WTC11 (cell line): ENCODE measurements at regions not wholly inside any gene's neighbourhood (a gene's known extent, or its start where the extent isn't known, plus 50 kb on each side); places are given as distances from the start of the nearest gene placed in this dataset.

Experiments used
- CREB1 ChIP-seq: sonication (generic); formaldehyde crosslinking; IDR thresholded peaks from 2 replicates; pipeline ENCODE4 v1.8.0; 2023; ENCODE audit warnings: mild to moderate bottlenecking, missing genetic modification reagents
- ELF4 ChIP-seq: sonication (generic); formaldehyde crosslinking; IDR thresholded peaks from 2 replicates; pipeline ENCODE4 v1.8.1; 2022; ENCODE audit warnings: low read depth, mild to moderate bottlenecking, moderate library complexity, missing genetic modification reagents
- FOXJ3 ChIP-seq: sonication (generic); formaldehyde crosslinking; IDR thresholded peaks from 2 replicates; pipeline ENCODE4 v1.9.0; 2021; ENCODE audit warnings: missing genetic modification reagents, mild to moderate bottlenecking, borderline replicate concordance
- GRHL2 ChIP-seq: fragments of 250-450 bp; sonication (Bioruptor Pico); IDR thresholded peaks from 2 replicates; pipeline ENCODE4 v1.8.0; 2022; ENCODE audit warnings: mild to moderate bottlenecking, moderate library complexity; ENCODE audit not compliant: insufficient replicate concordance, severe bottlenecking
- KAT7 ChIP-seq: sonication (generic); formaldehyde crosslinking; IDR thresholded peaks from 2 replicates; pipeline ENCODE4 v1.8.1; 2023; ENCODE audit warnings: missing genetic modification reagents, mild to moderate bottlenecking, borderline replicate concordance
- NFYB ChIP-seq: sonication (generic); formaldehyde crosslinking; conservative IDR thresholded peaks from 2 replicates; pipeline ENCODE4 v1.8.0; 2022; ENCODE audit warnings: low read depth, missing genetic modification reagents
- TF ChIP-seq, protein P1 (sequence below): fragments of 200-600 bp; IDR thresholded peaks from 2 replicates; pipeline ENCODE4 v1.8.0; 2022; ENCODE audit warnings: antibody characterized with exemption
- TF ChIP-seq, protein P2 (sequence below): sonication (generic); formaldehyde crosslinking; IDR thresholded peaks from 2 replicates; pipeline ENCODE4 v1.8.0; 2022; ENCODE audit warnings: mild to moderate bottlenecking, missing genetic modification reagents
- TF ChIP-seq, protein P3 (sequence below): sonication (generic); formaldehyde crosslinking; IDR thresholded peaks from 2 replicates; pipeline ENCODE4 v1.8.1; 2022; ENCODE audit warnings: mild to moderate bottlenecking, moderate library complexity, missing genetic modification reagents
- TF ChIP-seq, protein P4 (sequence below): sonication (generic); formaldehyde crosslinking; IDR thresholded peaks from 2 replicates; pipeline ENCODE4 v1.8.0; 2022; ENCODE audit warnings: mild to moderate bottlenecking, missing genetic modification reagents
- TF ChIP-seq, protein P5 (sequence below): sonication (generic); formaldehyde crosslinking; IDR thresholded peaks from 2 replicates; pipeline ENCODE4 v1.8.1; 2023; ENCODE audit warnings: mild to moderate bottlenecking, missing genetic modification reagents, moderate library complexity
- TF ChIP-seq, protein P6 (sequence below): sonication (generic); formaldehyde crosslinking; IDR thresholded peaks from 2 replicates; pipeline ENCODE4 v1.8.1; 2023; ENCODE audit warnings: mild to moderate bottlenecking, missing genetic modification reagents, moderate library complexity
- TF ChIP-seq, protein P7 (sequence below): sonication (generic); formaldehyde crosslinking; IDR thresholded peaks from 2 replicates; pipeline ENCODE4 v1.8.1; 2022; ENCODE audit warnings: low read depth, mild to moderate bottlenecking, moderate library complexity, missing genetic modification reagents, borderline replicate concordance
- TF ChIP-seq, protein P8 (sequence below): sonication (generic); formaldehyde crosslinking; conservative IDR thresholded peaks from 2 replicates; pipeline ENCODE4 v1.8.1; 2023; ENCODE audit warnings: mild to moderate bottlenecking, low read depth, missing genetic modification reagents, moderate library complexity

DNA sequence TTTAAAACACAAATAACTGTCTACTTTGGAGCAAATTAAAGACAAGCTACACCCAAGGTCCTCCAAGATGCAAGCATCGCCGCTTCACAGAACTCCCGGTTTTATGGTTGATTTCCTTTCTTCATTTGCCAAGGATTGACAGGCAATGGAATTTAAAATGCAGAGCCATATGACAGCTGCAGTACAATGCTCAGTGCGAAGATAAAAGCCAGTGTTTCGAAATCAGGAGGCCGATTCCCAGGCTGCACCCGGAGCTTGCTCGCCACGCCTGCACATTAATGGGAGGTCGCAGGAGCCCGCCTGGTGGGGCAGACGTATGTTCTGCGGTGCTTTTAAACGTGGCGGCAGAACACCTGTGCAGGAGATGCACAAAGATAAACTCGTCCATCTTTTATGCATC, 727.6 kb upstream of the SOX11 start:
- TF ChIP-seq CREB1 (CRISPR knock-in tag) (no peak), KAT7 (no peak), ELF4 (CRISPR knock-in tag) (no peak), GRHL2 (no peak), FOXJ3 (CRISPR knock-in tag) (no peak), NFYB (no peak)
- TF ChIP-seq, protein P1, sequence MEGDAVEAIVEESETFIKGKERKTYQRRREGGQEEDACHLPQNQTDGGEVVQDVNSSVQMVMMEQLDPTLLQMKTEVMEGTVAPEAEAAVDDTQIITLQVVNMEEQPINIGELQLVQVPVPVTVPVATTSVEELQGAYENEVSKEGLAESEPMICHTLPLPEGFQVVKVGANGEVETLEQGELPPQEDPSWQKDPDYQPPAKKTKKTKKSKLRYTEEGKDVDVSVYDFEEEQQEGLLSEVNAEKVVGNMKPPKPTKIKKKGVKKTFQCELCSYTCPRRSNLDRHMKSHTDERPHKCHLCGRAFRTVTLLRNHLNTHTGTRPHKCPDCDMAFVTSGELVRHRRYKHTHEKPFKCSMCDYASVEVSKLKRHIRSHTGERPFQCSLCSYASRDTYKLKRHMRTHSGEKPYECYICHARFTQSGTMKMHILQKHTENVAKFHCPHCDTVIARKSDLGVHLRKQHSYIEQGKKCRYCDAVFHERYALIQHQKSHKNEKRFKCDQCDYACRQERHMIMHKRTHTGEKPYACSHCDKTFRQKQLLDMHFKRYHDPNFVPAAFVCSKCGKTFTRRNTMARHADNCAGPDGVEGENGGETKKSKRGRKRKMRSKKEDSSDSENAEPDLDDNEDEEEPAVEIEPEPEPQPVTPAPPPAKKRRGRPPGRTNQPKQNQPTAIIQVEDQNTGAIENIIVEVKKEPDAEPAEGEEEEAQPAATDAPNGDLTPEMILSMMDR: no peak
- TF ChIP-seq, protein P2, sequence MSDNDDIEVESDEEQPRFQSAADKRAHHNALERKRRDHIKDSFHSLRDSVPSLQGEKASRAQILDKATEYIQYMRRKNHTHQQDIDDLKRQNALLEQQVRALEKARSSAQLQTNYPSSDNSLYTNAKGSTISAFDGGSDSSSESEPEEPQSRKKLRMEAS (CRISPR knock-in tag): no peak
- TF ChIP-seq, protein P3, sequence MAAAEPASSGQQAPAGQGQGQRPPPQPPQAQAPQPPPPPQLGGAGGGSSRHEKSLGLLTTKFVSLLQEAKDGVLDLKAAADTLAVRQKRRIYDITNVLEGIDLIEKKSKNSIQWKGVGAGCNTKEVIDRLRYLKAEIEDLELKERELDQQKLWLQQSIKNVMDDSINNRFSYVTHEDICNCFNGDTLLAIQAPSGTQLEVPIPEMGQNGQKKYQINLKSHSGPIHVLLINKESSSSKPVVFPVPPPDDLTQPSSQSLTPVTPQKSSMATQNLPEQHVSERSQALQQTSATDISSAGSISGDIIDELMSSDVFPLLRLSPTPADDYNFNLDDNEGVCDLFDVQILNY (CRISPR knock-in tag): no peak
- TF ChIP-seq, protein P4, sequence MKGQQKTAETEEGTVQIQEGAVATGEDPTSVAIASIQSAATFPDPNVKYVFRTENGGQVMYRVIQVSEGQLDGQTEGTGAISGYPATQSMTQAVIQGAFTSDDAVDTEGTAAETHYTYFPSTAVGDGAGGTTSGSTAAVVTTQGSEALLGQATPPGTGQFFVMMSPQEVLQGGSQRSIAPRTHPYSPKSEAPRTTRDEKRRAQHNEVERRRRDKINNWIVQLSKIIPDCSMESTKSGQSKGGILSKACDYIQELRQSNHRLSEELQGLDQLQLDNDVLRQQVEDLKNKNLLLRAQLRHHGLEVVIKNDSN (CRISPR knock-in tag): no peak
- TF ChIP-seq, protein P5, sequence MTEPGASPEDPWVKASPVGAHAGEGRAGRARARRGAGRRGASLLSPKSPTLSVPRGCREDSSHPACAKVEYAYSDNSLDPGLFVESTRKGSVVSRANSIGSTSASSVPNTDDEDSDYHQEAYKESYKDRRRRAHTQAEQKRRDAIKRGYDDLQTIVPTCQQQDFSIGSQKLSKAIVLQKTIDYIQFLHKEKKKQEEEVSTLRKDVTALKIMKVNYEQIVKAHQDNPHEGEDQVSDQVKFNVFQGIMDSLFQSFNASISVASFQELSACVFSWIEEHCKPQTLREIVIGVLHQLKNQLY: no peak
- TF ChIP-seq, protein P6, sequence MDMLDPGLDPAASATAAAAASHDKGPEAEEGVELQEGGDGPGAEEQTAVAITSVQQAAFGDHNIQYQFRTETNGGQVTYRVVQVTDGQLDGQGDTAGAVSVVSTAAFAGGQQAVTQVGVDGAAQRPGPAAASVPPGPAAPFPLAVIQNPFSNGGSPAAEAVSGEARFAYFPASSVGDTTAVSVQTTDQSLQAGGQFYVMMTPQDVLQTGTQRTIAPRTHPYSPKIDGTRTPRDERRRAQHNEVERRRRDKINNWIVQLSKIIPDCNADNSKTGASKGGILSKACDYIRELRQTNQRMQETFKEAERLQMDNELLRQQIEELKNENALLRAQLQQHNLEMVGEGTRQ: no peak
- TF ChIP-seq, protein P7, sequence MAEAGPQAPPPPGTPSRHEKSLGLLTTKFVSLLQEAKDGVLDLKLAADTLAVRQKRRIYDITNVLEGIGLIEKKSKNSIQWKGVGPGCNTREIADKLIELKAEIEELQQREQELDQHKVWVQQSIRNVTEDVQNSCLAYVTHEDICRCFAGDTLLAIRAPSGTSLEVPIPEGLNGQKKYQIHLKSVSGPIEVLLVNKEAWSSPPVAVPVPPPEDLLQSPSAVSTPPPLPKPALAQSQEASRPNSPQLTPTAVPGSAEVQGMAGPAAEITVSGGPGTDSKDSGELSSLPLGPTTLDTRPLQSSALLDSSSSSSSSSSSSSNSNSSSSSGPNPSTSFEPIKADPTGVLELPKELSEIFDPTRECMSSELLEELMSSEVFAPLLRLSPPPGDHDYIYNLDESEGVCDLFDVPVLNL (CRISPR knock-in tag): no peak
- TF ChIP-seq, protein P8, sequence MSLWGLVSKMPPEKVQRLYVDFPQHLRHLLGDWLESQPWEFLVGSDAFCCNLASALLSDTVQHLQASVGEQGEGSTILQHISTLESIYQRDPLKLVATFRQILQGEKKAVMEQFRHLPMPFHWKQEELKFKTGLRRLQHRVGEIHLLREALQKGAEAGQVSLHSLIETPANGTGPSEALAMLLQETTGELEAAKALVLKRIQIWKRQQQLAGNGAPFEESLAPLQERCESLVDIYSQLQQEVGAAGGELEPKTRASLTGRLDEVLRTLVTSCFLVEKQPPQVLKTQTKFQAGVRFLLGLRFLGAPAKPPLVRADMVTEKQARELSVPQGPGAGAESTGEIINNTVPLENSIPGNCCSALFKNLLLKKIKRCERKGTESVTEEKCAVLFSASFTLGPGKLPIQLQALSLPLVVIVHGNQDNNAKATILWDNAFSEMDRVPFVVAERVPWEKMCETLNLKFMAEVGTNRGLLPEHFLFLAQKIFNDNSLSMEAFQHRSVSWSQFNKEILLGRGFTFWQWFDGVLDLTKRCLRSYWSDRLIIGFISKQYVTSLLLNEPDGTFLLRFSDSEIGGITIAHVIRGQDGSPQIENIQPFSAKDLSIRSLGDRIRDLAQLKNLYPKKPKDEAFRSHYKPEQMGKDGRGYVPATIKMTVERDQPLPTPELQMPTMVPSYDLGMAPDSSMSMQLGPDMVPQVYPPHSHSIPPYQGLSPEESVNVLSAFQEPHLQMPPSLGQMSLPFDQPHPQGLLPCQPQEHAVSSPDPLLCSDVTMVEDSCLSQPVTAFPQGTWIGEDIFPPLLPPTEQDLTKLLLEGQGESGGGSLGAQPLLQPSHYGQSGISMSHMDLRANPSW (CRISPR knock-in tag): no peak
